GM12891 (cell line): ENCODE measurements at regions not wholly inside any gene's neighbourhood (a gene's known extent, or its start where the extent isn't known, plus 50 kb on each side); places are given as distances from the start of the nearest gene placed in this dataset.

Experiments
- DNase-seq: peaks from one replicate; pipeline ENCODE4 v3.0.0; 2011; ENCODE audit warnings: low spot score; ENCODE audit not compliant: insufficient read length
- FAIRE-seq: peaks from 2 replicates; lab custom pipeline; 2011; peaks lifted over from hg19 to GRCh38; lab: Jason Lieb, UNC
- PAX5 ChIP-seq: IDR thresholded peaks from 2 replicates; pipeline ENCODE4 v1.6.1; 2011; ENCODE audit warnings: low read length, moderate library complexity, mild to moderate bottlenecking; ENCODE audit not compliant: insufficient read depth, severe bottlenecking
- POLR2A ChIP-seq: IDR thresholded peaks from 2 replicates; pipeline ENCODE4 v1.6.1; 2011; ENCODE audit warnings: low read depth, low read length, control low read depth
- POLR2AphosphoS5 ChIP-seq: IDR thresholded peaks from 2 replicates; pipeline ENCODE4 v1.6.1; 2011; ENCODE audit warnings: low read depth, low read length, control low read depth
- POU2F2 ChIP-seq: IDR thresholded peaks from 2 replicates; pipeline ENCODE4 v1.6.1; 2011; ENCODE audit warnings: low read depth, mild to moderate bottlenecking, control low read depth, low read length, moderate library complexity
- SPI1 ChIP-seq: IDR thresholded peaks from 2 replicates; pipeline ENCODE4 v1.6.1; 2011; ENCODE audit warnings: low read depth, low read length, control low read depth
- TAF1 ChIP-seq: IDR thresholded peaks from 2 replicates; pipeline ENCODE4 v1.6.1; 2011; ENCODE audit warnings: low read depth, low read length, control low read depth

DNA sequence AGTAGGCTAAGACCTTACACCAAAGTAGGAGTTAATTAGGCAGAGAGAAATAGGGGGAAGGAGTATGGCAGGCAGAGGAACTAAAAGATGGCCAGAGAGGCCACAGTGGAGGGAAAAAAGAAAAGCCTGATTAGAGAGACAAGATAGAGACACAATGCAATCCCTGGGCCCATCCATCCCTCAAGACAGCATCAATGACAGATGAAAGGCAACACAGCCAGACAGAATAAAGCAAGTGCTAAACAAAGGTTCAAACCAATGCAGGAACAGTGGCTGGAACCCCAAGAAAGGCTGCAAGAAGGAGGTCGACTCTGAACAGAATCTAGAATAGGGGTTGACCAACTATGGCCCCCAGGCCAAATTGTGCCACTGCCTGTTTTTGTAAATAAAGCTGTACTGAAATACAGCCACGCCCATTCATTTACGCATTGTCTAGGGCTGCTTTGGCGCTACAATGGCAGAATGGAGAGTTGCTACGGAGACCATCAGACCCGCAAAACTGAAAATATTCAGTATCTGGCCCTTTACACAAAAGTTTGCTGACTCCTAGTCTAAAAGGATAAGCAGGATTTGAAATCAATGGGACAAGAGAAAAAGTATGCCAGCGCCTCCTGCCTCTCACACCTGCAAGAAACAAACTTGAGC is 473.3 kb upstream of the PSMD7 start:
- no peak for TF ChIP-seq SPI1
- TF ChIP-seq PAX5, result no peak
- no peak for TF ChIP-seq POU2F2
- no peak for TF ChIP-seq POLR2AphosphoS5
- TF ChIP-seq TAF1, result no peak
- FAIRE-seq (no peak), DNase-seq (no peak)

DNA sequence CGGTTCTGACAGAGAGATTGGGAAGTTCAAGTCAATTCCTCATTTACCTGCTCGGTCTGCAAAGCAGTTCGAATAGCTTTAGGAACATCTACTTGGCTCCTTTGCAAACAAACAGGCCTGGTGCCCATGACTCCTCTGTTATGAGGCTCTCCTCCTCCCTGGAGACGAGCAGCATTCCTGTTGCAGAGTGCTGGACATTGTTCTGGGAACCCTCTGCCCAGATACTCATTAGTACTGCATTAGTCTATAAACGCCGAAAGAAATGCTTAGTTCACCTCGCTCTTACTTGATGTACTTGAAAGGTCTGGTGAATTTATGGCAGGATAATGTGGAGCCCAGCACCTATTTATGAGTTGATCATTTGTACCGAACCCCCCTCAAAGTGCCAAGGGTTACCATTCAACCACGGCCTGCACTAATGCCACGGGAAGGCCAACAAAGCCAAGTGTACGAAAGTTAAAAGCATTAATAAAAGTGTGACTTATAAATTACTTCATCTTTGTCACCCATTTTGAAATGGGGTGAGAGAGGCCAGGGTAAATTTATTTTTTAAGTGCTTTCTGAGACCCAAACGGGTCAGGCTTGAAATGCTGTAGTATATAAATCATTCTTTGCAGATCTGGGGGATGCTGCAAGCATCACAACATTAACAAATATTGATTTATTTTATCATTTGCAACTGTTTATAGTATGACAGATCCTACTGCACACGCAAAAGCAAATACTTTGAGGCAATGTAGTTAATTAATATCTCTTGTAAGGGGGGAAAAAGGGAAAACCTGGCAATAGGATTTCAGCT is 478.9 kb upstream of the PSMD7 start:
- FAIRE-seq (no peak), DNase-seq (no peak)
- TF ChIP-seq TAF1, result no peak
- TF ChIP-seq POLR2AphosphoS5, result no peak

DNA sequence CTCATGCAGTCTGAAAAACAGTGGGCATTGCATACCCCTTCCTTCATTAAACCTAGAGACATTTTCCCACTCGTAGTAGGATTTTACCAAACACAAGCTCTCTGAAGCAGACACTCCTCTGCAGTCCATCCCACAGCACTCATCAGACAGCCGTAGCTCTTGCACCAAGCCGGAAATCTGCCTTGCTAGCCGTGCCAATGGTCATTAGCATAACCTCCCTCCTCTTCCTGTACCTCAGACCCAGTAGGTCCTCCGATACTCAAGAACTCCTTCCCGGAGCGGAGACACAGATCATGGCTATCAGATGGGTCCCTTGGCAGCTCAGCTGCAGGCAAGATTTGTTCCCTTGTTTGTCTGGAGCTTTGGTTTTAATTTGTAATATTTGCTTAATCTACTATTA is 483.1 kb upstream of the PSMD7 start:
- no peak for TF ChIP-seq TAF1
- TF ChIP-seq POLR2A, result no peak
- no peak for TF ChIP-seq PAX5
- TF ChIP-seq POU2F2, result no peak
- no peak for TF ChIP-seq POLR2AphosphoS5
- no peak for TF ChIP-seq SPI1
- no peak for FAIRE-seq
- DNase-seq, result no peak

DNA sequence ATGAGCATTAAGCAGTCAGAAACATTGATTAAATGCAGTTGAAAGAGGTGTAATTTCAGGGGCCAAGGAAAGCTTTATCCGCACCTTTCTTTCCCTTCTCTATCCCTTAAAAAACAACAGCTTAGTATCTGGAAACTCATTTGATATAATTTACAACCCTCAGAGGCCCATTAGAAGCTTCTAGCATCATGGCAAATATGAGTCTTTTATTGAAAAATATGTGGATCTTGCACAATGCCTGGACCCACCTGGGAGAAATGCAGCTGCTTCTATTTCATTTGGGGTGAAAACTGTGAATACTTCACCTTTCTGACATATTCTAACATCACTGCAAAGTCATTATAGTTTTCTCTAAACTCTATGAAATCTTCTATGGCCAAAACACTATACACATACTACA is 492.2 kb upstream of the PSMD7 start:
- FAIRE-seq (no peak), DNase-seq (no peak)
- TF ChIP-seq POLR2AphosphoS5, result no peak
- TF ChIP-seq POU2F2, result no peak
- no peak for TF ChIP-seq SPI1
- TF ChIP-seq TAF1, result no peak
- TF ChIP-seq POLR2A, result no peak
- no peak for TF ChIP-seq PAX5

DNA sequence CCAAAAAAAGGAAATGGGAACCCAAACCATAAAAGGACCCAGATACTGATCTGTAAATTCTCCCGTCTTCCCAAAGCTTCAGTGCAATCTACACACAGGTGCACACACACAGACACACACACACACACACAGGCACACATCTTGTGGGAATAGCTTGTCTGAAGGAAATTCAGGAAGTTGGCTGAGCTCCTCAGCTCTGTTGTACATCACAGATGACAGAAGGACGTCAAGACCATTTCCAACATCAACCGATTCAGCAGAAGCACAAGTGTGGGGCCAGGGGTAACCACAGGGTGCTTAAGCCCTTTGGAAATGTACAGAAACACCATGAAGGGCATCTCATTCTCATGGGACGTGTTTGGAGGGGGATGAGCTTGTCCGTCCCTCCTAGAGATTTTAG is 498.1 kb upstream of the PSMD7 start:
- TF ChIP-seq POLR2A (no peak), TAF1 (no peak)
- DNase-seq, result no peak
- FAIRE-seq, result no peak

DNA sequence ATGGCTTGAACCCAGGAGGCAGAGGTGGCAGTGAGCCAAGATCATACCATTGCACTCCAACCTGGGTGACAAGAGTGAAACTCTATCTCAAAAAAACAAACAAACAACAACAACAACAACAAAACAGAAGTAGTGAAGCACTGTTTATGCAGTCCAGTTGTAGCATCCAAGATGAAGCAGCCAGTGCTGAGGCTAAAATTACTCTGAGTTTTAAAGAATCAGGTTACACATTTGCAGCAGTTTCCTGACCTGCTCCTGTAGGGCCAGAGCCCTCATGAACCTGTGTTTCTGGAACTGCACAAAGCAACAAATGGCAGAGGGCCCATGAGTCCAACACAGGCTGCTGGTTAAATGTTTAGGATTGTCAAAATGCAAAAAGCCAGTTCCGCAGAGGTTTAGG is 499.5 kb upstream of the PSMD7 start:
- DNase-seq (no peak), FAIRE-seq (no peak)
- TF ChIP-seq SPI1, result no peak
- TF ChIP-seq POLR2AphosphoS5, result no peak
- no peak for TF ChIP-seq POLR2A
- no peak for TF ChIP-seq POU2F2
- TF ChIP-seq PAX5, result no peak
- TF ChIP-seq TAF1, result no peak

DNA sequence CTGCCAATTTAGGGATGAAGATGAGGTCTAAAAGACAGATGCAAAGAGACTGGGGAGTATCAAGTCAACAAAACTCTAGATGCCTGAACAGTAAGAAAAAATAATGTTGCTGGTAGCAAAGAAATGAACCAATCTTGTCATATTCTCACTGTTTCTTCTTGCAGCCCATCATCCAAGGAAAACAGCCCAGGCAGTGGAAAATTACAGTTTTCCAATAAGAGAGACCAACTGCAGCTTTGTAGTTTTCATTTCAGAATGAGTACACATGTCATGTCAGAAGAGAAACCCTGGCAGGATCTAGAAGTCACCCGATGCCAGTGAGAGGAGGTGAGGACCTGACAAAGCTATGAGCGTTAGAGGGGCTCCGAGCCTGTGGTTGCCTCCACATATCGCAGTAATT is 500.4 kb upstream of the PSMD7 start:
- TF ChIP-seq POLR2AphosphoS5 (no peak), SPI1 (no peak), TAF1 (no peak), PAX5 (no peak), POU2F2 (no peak), POLR2A (no peak)
- no peak for DNase-seq
- no peak for FAIRE-seq

DNA sequence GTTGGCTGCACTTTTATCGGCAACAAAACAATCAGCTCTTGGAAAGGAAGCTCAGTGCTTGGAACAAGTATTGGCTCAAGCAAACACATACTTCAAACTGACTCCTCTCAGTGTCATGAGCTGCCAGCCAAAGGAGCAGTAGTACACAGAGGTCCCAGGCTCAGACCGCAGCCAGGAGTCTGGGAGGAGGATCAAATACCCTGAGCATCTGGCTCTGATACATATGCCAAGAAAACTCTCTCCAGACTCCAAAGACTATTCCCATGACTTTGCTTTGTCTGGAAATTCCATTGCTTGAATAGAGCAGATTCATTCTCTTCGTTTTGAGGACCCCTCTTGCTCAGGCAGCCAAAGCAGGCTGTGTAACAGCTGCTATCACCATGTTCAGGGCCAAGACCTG is 501.6 kb upstream of the PSMD7 start:
- DNase-seq, result no peak
- FAIRE-seq, result no peak
- TF ChIP-seq TAF1, result no peak
- TF ChIP-seq POLR2A, result no peak
- TF ChIP-seq SPI1, result no peak
- no peak for TF ChIP-seq POU2F2
- TF ChIP-seq POLR2AphosphoS5, result no peak
- no peak for TF ChIP-seq PAX5

DNA sequence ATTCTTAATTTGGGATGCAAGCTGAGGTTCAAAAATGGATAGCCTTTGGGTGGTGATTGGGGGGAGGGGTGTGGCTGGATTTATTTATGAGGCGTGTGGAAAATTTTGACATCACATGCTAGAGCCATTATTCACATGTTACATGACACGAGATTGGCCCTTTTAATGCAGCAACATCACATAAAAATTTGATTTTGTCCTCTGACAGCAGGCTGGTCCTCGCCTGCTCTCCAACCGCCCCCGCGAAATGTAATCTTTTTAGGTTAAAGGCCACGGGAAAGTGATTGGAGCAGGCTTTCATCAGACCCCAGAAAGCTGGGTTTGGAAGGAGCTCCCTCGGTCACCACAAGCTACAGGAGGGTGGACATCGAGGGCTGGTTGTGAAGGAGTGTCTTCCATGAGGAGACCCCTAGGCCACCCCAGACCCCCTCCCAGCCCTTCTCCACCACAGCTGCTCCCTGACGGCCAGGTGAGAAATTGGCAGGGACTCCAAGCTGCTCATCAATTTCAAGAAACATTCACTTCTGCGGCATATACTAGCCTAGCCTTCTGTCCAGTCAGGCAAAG is 502.7 kb upstream of the PSMD7 start:
- FAIRE-seq (no peak), DNase-seq (no peak)
- TF ChIP-seq SPI1 (no peak), POLR2A (no peak), TAF1 (no peak), POLR2AphosphoS5 (no peak), POU2F2 (no peak), PAX5 (no peak)

DNA sequence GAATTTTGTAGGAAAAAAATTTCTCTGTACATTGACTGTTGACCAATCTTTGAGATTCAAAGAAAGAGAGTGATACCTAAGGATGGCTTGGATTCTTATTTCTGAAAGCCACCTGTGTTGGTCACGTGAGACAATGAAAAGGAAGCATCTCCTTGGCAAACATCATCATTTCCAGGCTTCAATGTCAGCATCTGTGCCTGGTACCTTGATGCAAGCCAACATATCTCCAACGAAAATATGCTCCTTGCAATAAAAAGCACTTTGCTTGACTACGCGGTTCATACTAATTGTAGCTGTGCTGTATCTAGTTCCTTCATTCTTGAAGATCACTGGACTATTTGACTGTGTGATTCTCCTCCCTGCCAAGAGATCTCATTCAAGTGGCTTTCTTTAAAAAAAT is 503.4 kb upstream of the PSMD7 start:
- no peak for FAIRE-seq
- no peak for TF ChIP-seq POLR2AphosphoS5
- no peak for TF ChIP-seq POLR2A
- no peak for TF ChIP-seq POU2F2
- TF ChIP-seq TAF1, result no peak
- TF ChIP-seq PAX5, result no peak
- TF ChIP-seq SPI1, result no peak
- no peak for DNase-seq
